Prostate gland (tissue), 2 donors: ENCODE measurements at regions not wholly inside any gene's neighbourhood (a gene's known extent, or its start where the extent isn't known, plus 50 kb on each side); places are given as distances from the start of the nearest gene placed in this dataset.

Source experiments
- CTCF ChIP-seq, 4 experiments: fragments of 200-600 bp in 2 of 4; fragments of 450-650 bp in 2 of 4; sonication (generic) in 2 of 4; IDR thresholded peaks; 1 replicate in 3 of 4; 2 replicates in 1 of 4; pipeline ENCODE4 v1.5.1; 2016 to 2019; ENCODE audit warnings: antibody characterized with exemption in 4 of 4, mild to moderate bottlenecking in 2 of 4, moderate library complexity in 2 of 4
- POLR2A ChIP-seq: fragments of 450-650 bp; IDR thresholded peaks from one replicate; pipeline ENCODE4 v1.6.1; 2016; ENCODE audit warnings: antibody characterized with exemption, mild to moderate bottlenecking

GRCh38 chr5:158394102-158394501 is 535.2 kb upstream of the CLINT1 start:
- no peak for TF ChIP-seq CTCF (IDR thresholded peaks at IDR 0.05)
- no peak for TF ChIP-seq POLR2A
